Kidney (tissue), 13 donors: ENCODE measurements at regions not wholly inside any gene's neighbourhood (a gene's known extent, or its start where the extent isn't known, plus 50 kb on each side); places are given as distances from the start of the nearest gene placed in this dataset.

ENCODE experiments used
- DNase-seq, 5 donors: peaks; one replicate each; pipeline ENCODE4 v3.0.0-alpha.2; 2013 to 2020
- FAIRE-seq: peaks from 2 replicates; lab custom pipeline; 2012; peaks lifted over from hg19 to GRCh38; lab: Jason Lieb, UNC
- H3K27ac ChIP-seq, 2 donors: one replicate each; pipeline ENCODE4 v1.7.0; 2013; ENCODE audit warnings: low read depth in 2 of 2, low read length in 2 of 2, inconsistent platforms in 1 of 2
- H3K27me3 ChIP-seq: one replicate; pipeline ENCODE4 v1.7.1; 2013; ENCODE audit warnings: low read length, inconsistent platforms; ENCODE audit not compliant: control insufficient read depth, insufficient read depth
- H3K36me3 ChIP-seq, 3 donors: one replicate each; pipeline versions ENCODE4 v1.7.0 to v1.7.1; 2013; ENCODE audit warnings: low read length in 3 of 3, control low read depth in 1 of 3, inconsistent platforms in 1 of 3; ENCODE audit not compliant: insufficient read depth in 3 of 3, control insufficient read depth in 2 of 3
- H3K4me1 ChIP-seq, 3 donors: one replicate each; pipeline versions ENCODE4 v1.7.0 to v1.7.1; 2013; ENCODE audit warnings: low read length in 3 of 3, inconsistent platforms in 1 of 3, low read depth in 1 of 3; ENCODE audit not compliant: control insufficient read depth in 2 of 3, insufficient read depth in 2 of 3
- H3K4me3 ChIP-seq, 3 donors: one replicate each; pipeline versions ENCODE4 v1.7.0 to v1.8.1; 2013; ENCODE audit warnings: low read length in 3 of 3, control low read depth in 1 of 3, inconsistent platforms in 1 of 3
- H3K9ac ChIP-seq, 3 donors: one replicate each; pipeline versions ENCODE4 v1.7.0 to v1.7.1; 2013; ENCODE audit warnings: low read length in 3 of 3, control low read depth in 1 of 3, inconsistent platforms in 1 of 3
- H3K9me3 ChIP-seq, 3 donors: one replicate each; pipeline versions ENCODE4 v1.7.0 to v1.7.1; 2013; ENCODE audit warnings: low read length in 3 of 3, control low read depth in 1 of 3, inconsistent platforms in 1 of 3; ENCODE audit not compliant: control insufficient read depth in 2 of 3, insufficient read depth in 1 of 3
- CTCF ChIP-seq: IDR thresholded peaks from 3 replicates; pipeline ENCODE4 v1.5.1; 2012; ENCODE audit warnings: mild to moderate bottlenecking, moderate library complexity, borderline replicate concordance; ENCODE audit not compliant: insufficient read depth; ENCODE audit errors: extremely low read depth
- intact Hi-C: fragments of 100-400 bp; cut with DNase I; formaldehyde crosslinking; loops from one replicate; pipeline ENCODE4 v1.11.1; 2022
- donor health status: control.
- donor health status: control.
- donor health status: control.
- donor health status: control.
- donor health status: control.
- donor health status: DM: yes; HTN: yes; CAD: no.
- donor health status: Normal renal cell carcinoma (clear cell type).

- no peak for TF ChIP-seq CTCF
- peak in 1 of 5 donors; percentile 26 for DNase-seq
- intact Hi-C loops, result no loop called here
These were observed 136.7 kb downstream of the FGF10 start for GRCh38 chr5:44252545-44252944.

GRCh38 chr5:44246986-44247385 lies 142.2 kb downstream of the FGF10 start:
- no peaks in the 10 kb centered on the region for H3K9me3 ChIP-seq
- no peaks in the 10 kb centered on the region for H3K27me3 ChIP-seq
- intact Hi-C loops, result no loop called here
- H3K4me1 ChIP-seq, result no peaks in the 10 kb centered on the region
- H3K4me3 ChIP-seq, result no peak overlapping the region
- DNase-seq, result no peak
- no peaks in the 10 kb centered on the region for H3K36me3 ChIP-seq
- TF ChIP-seq CTCF, result no peak
- FAIRE-seq, result no peak
- H3K27ac ChIP-seq, result no peak overlapping the region
- no peak overlapping the region for H3K9ac ChIP-seq

More at GRCh38 chr5:44252545-44252944, 136.7 kb downstream of the FGF10 start:
- Histone ChIP-seq H3K9me3 (no peaks in the 10 kb centered on the region), H3K36me3 (no peaks in the 10 kb centered on the region), H3K27ac (no peak overlapping the region), H3K9ac (no peak overlapping the region), H3K27me3 (no peaks in the 10 kb centered on the region), H3K4me3 (no peak overlapping the region), H3K4me1 (no peaks in the 10 kb centered on the region)
- no peak for FAIRE-seq

- H3K27me3 ChIP-seq, result no peaks in the 10 kb centered on the region
- DNase-seq, result no peak
- no peak for FAIRE-seq
- no peak overlapping the region for H3K27ac ChIP-seq
- no peak for TF ChIP-seq CTCF
- H3K4me3 ChIP-seq, result no peak overlapping the region
- no peaks in the 10 kb centered on the region for H3K4me1 ChIP-seq
- intact Hi-C loops, result no loop called here
- no peaks in the 10 kb centered on the region for H3K9me3 ChIP-seq
- H3K9ac ChIP-seq, result no peak overlapping the region
- no peaks in the 10 kb centered on the region for H3K36me3 ChIP-seq
These were observed 143.3 kb downstream of the FGF10 start for GRCh38 chr5:44245935-44246334.

DNA sequence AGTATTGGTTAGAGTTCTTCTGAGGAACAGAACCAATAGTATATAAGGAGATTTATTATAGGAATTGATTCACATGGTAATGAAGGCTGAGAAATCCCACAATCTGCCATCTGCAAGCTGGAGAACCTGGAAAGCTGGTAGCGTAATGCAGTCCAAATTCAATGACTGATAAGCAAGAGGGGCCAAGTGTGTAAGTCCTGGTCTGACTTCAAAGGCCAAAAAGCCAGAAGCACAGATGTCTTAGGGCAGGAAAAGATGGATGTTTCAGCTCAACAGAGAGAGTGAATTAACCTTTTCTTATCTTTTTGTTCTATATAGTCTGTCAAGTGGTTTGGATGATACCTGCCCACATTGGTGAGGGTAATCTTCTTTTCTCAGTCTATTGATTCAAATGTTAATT lies 146.4 kb downstream of the FGF10 start:
- TF ChIP-seq CTCF, result no peak
- no peak overlapping the region for H3K27ac ChIP-seq
- no peaks in the 10 kb centered on the region for H3K4me1 ChIP-seq
- DNase-seq (no peak), FAIRE-seq (no peak)
- no peaks in the 10 kb centered on the region for H3K9me3 ChIP-seq
- intact Hi-C loops, result no loop called here
- no peaks in the 10 kb centered on the region for H3K36me3 ChIP-seq
- H3K4me3 ChIP-seq, result no peak overlapping the region
- H3K27me3 ChIP-seq, result no peaks in the 10 kb centered on the region
- H3K9ac ChIP-seq, result no peak overlapping the region
